H1 (cell line): ENCODE measurements at regions not wholly inside any gene's neighbourhood (a gene's known extent, or its start where the extent isn't known, plus 50 kb on each side); places are given as distances from the start of the nearest gene placed in this dataset.

Experiments
- BRCA1 ChIP-seq: IDR thresholded peaks from 2 replicates; pipeline ENCODE4 v1.6.1; 2012; ENCODE audit warnings: low read depth, low read length, improper control_type of control experiment
- CHD2 ChIP-seq: IDR thresholded peaks from 2 replicates; pipeline ENCODE4 v1.6.1; 2012; ENCODE audit warnings: low read length, improper control_type of control experiment
- CHD7 ChIP-seq: fragments of 300-600 bp; sonication (generic); IDR thresholded peaks from 2 replicates; pipeline ENCODE4 v1.7.1; 2012; ENCODE audit warnings: low read length, moderate library complexity, mild to moderate bottlenecking, inconsistent platforms; ENCODE audit not compliant: insufficient replicate concordance
- E2F6 ChIP-seq: IDR thresholded peaks from 2 replicates; pipeline ENCODE4 v1.6.1; 2012; ENCODE audit warnings: inconsistent platforms
- MAFK ChIP-seq: IDR thresholded peaks from 2 replicates; pipeline ENCODE4 v1.6.1; 2012; ENCODE audit warnings: low read depth, mild to moderate bottlenecking, improper control_type of control experiment, low read length
- PHF8 ChIP-seq: fragments of 200-600 bp; sonication (generic); conservative IDR thresholded peaks from 2 replicates; pipeline ENCODE4 v1.7.1; 2012; ENCODE audit warnings: low read depth, mild to moderate bottlenecking, inconsistent platforms, low read length, moderate library complexity
- RBBP5 ChIP-seq: IDR thresholded peaks from 2 replicates; pipeline ENCODE4 v1.7.1; 2012; ENCODE audit warnings: low read depth, mild to moderate bottlenecking, inconsistent platforms, low read length, moderate library complexity, borderline replicate concordance
- RNF2 ChIP-seq: fragments of 200-900, 300-1000 bp; sonication (generic); IDR thresholded peaks from 2 replicates; pipeline ENCODE4 v1.7.1; 2016; ENCODE audit warnings: borderline replicate concordance, low read depth, mild to moderate bottlenecking, antibody characterized with exemption, low read length; ENCODE audit not compliant: poor library complexity, severe bottlenecking; ENCODE audit errors: missing control alignments
- TAF1 ChIP-seq: IDR thresholded peaks from 2 replicates; pipeline ENCODE4 v1.6.1; 2011; ENCODE audit warnings: mild to moderate bottlenecking, low read depth, low read length

GRCh38 chr3:10557250-10557649, 51.9 kb upstream of the ATP2B2 start (continued):
- TF ChIP-seq CHD7 (no peak), RBBP5 (no peak), PHF8 (no peak), CHD2 (no peak), TAF1 (no peak), MAFK (no peak), BRCA1 (no peak), E2F6 (no peak), RNF2 (no peak)
